ENCODE measurements at regions not wholly inside any gene's neighbourhood (a gene's known extent, or its start where the extent isn't known, plus 50 kb on each side); places are given as distances from the start of the nearest gene placed in this dataset.

DNA sequence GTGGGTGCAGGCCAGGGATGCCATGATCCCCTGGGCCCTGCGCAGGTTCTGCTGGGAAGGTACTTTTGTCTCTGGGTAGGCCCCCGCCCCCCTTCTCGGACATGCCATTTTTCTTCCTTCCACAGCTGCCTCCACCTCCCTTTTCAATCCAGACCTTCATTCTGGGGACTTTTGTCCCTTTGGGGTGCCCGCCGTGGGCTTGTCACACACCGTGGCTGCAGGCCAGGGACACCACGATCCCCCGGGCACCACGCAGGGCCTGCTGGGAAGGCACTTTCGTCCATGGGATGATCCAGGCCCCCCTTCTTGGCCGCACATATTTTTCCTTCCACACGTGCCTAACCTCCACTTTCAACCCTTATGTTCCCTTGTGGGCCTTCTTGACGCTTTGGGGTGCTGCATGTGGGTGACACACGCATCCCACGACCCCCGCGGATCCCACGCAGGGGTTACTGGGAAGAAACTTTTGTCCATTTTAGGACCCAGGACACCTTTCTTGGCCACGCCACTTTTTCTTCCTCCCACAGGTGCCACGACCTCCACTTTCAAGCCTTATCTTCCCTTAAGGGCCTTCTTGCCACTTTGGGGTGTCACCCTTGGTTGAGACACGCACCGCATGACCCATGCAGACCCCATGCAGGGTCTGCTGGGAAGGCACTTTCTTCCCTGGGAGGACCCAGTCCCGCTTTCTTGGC is 272.5 kb downstream of the ALG10 start:
- no peak for DNase-seq
- peaks cover 34% of the 10 kb centered on the region for H3K9me3 Mint-ChIP-seq (ENCODE audit: low read depth, unreplicated experiment)
- intact Hi-C loops (cut with micrococcal nuclease; ENCODE audit: unreplicated experiment), result no loop called here
- H3K4me1 Mint-ChIP-seq (ENCODE audit: low read depth, unreplicated experiment), result no peaks in the 10 kb centered on the region
- no peak overlapping the region for H3K4me3 Mint-ChIP-seq (ENCODE audit: low read depth, unreplicated experiment)
- no peak overlapping the region for H3K27ac Mint-ChIP-seq (ENCODE audit: unreplicated experiment)
- CTCF ChIA-PET, result no interaction called here
- peaks cover 6% of the 10 kb centered on the region for H3K36me3 Mint-ChIP-seq (ENCODE audit: insufficient read depth, unreplicated experiment)
- no peak for TF ChIP-seq CTCF (IDR thresholded peaks at IDR 0.05; ENCODE audit: unreplicated experiment)
- no TSS peak for BruUV-seq (replicated peaks)
- no peaks in the 10 kb centered on the region for H3K27me3 Mint-ChIP-seq (ENCODE audit: unreplicated experiment)

GRCh38 chr12:34295366-34296142 is 273.3 kb downstream of the ALG10 start:
- BruUV-seq (replicated peaks), result no TSS peak
- peaks cover 6% of the 10 kb centered on the region for H3K36me3 Mint-ChIP-seq (ENCODE audit: insufficient read depth, unreplicated experiment)
- no peak overlapping the region for H3K27ac Mint-ChIP-seq (ENCODE audit: unreplicated experiment)
- no peaks in the 10 kb centered on the region for H3K27me3 Mint-ChIP-seq (ENCODE audit: unreplicated experiment)
- H3K9me3 Mint-ChIP-seq (ENCODE audit: low read depth, unreplicated experiment), result peaks cover 34% of the 10 kb centered on the region
- CTCF ChIA-PET, result no interaction called here
- no peak for TF ChIP-seq CTCF (IDR thresholded peaks at IDR 0.05; ENCODE audit: unreplicated experiment)
- intact Hi-C loops (cut with micrococcal nuclease; ENCODE audit: unreplicated experiment), result no loop called here
- DNase-seq, result no peak
- H3K4me1 Mint-ChIP-seq (ENCODE audit: low read depth, unreplicated experiment), result no peaks in the 10 kb centered on the region
- no peak overlapping the region for H3K4me3 Mint-ChIP-seq (ENCODE audit: low read depth, unreplicated experiment)

DNA sequence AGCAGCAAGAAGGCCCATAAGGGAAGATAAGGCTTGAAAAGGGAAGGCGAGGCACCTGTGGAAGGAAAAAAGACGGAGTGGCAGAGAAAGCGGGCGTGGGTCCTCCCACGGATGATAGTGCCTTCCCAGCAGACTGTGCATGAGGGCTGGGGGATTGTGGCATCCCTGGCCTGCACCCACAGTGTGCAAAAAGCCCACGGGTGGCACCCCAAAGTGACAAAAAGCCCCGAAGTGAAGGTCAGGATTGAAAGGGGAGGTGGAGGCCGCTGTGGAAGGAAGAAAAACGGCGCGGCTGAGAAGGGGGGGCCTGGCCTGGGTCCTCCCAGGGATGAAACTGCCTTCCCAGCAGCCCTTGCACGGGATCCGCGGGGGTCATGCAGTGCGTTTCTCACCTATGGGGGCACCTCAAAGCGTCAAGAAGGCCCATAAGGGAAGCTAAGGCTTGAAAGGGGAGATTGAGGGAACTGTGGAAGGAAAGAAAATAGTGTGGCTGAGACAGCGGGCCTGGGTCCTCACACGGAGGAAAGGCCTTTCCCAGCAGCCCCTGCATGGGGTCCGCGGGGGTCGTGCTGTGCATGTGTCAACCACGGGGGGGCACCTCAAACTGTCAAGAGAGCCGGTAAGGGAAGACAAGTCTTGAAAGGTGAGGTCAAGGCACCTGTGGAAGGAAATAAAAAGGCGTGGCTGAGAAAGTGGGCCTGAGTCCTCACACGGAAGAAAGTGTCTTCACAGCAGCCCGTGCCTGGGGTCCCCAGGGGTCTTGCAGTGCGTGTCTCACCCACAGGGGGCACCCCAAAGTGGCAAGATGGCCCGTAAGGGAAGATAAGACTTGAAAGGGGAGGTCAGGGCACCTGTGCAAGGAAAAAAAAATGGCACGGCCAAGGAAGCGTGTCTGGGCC is 274.1 kb downstream of the ALG10 start:
- Mint-ChIP-seq H3K27me3 (ENCODE audit: unreplicated experiment) (no peaks in the 10 kb centered on the region), H3K4me1 (ENCODE audit: low read depth, unreplicated experiment) (no peaks in the 10 kb centered on the region), H3K27ac (ENCODE audit: unreplicated experiment) (no peak overlapping the region), H3K9me3 (ENCODE audit: low read depth, unreplicated experiment) (peaks cover 36% of the 10 kb centered on the region), H3K36me3 (ENCODE audit: insufficient read depth, unreplicated experiment) (peaks cover 6% of the 10 kb centered on the region), H3K4me3 (ENCODE audit: low read depth, unreplicated experiment) (no peak overlapping the region)
- intact Hi-C loops (cut with micrococcal nuclease; ENCODE audit: unreplicated experiment), result no loop called here
- no peak for TF ChIP-seq CTCF (IDR thresholded peaks at IDR 0.05; ENCODE audit: unreplicated experiment)
- no TSS peak for BruUV-seq (replicated peaks)
- no peak for DNase-seq
- CTCF ChIA-PET, result no interaction called here

GRCh38 chr12:34297126-34297789 is 275.0 kb downstream of the ALG10 start:
- no peak for TF ChIP-seq CTCF (IDR thresholded peaks at IDR 0.05; ENCODE audit: unreplicated experiment)
- no peaks in the 10 kb centered on the region for H3K27me3 Mint-ChIP-seq (ENCODE audit: unreplicated experiment)
- peaks cover 42% of the 10 kb centered on the region for H3K9me3 Mint-ChIP-seq (ENCODE audit: low read depth, unreplicated experiment)
- intact Hi-C loops (cut with micrococcal nuclease; ENCODE audit: unreplicated experiment), result no loop called here
- H3K36me3 Mint-ChIP-seq (ENCODE audit: insufficient read depth, unreplicated experiment), result peaks cover 6% of the 10 kb centered on the region
- H3K4me3 Mint-ChIP-seq (ENCODE audit: low read depth, unreplicated experiment), result no peak overlapping the region
- H3K27ac Mint-ChIP-seq (ENCODE audit: unreplicated experiment), result no peak overlapping the region
- CTCF ChIA-PET, result no interaction called here
- no TSS peak for BruUV-seq (replicated peaks)
- no peaks in the 10 kb centered on the region for H3K4me1 Mint-ChIP-seq (ENCODE audit: low read depth, unreplicated experiment)
- no peak for DNase-seq

Data from Calu3 (cell line).